ENCODE measurements at regions not wholly inside any gene's neighbourhood (a gene's known extent, or its start where the extent isn't known, plus 50 kb on each side); places are given as distances from the start of the nearest gene placed in this dataset.

GRCh38 chr12:124491310-124491709, 76.1 kb downstream of the NCOR2 start (continued):
- TF ChIP-seq, protein P1, sequence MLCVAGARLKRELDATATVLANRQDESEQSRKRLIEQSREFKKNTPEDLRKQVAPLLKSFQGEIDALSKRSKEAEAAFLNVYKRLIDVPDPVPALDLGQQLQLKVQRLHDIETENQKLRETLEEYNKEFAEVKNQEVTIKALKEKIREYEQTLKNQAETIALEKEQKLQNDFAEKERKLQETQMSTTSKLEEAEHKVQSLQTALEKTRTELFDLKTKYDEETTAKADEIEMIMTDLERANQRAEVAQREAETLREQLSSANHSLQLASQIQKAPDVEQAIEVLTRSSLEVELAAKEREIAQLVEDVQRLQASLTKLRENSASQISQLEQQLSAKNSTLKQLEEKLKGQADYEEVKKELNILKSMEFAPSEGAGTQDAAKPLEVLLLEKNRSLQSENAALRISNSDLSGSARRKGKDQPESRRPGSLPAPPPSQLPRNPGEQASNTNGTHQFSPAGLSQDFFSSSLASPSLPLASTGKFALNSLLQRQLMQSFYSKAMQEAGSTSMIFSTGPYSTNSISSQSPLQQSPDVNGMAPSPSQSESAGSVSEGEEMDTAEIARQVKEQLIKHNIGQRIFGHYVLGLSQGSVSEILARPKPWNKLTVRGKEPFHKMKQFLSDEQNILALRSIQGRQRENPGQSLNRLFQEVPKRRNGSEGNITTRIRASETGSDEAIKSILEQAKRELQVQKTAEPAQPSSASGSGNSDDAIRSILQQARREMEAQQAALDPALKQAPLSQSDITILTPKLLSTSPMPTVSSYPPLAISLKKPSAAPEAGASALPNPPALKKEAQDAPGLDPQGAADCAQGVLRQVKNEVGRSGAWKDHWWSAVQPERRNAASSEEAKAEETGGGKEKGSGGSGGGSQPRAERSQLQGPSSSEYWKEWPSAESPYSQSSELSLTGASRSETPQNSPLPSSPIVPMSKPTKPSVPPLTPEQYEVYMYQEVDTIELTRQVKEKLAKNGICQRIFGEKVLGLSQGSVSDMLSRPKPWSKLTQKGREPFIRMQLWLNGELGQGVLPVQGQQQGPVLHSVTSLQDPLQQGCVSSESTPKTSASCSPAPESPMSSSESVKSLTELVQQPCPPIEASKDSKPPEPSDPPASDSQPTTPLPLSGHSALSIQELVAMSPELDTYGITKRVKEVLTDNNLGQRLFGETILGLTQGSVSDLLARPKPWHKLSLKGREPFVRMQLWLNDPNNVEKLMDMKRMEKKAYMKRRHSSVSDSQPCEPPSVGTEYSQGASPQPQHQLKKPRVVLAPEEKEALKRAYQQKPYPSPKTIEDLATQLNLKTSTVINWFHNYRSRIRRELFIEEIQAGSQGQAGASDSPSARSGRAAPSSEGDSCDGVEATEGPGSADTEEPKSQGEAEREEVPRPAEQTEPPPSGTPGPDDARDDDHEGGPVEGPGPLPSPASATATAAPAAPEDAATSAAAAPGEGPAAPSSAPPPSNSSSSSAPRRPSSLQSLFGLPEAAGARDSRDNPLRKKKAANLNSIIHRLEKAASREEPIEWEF (IDR thresholded peaks at IDR 0.05; ENCODE audit: insufficient replicate concordance, low read depth, low read length), result no peak
- TF ChIP-seq SUZ12 (IDR thresholded peaks at IDR 0.05; ENCODE audit: unreplicated experiment) (no peak), MTA2 (IDR thresholded peaks at IDR 0.05; ENCODE audit: low read depth) (no peak), EED (IDR thresholded peaks at IDR 0.05; ENCODE audit: low read depth) (no peak), PAX8 (IDR thresholded peaks at IDR 0.05) (no peak)
- TF ChIP-seq, protein P2, sequence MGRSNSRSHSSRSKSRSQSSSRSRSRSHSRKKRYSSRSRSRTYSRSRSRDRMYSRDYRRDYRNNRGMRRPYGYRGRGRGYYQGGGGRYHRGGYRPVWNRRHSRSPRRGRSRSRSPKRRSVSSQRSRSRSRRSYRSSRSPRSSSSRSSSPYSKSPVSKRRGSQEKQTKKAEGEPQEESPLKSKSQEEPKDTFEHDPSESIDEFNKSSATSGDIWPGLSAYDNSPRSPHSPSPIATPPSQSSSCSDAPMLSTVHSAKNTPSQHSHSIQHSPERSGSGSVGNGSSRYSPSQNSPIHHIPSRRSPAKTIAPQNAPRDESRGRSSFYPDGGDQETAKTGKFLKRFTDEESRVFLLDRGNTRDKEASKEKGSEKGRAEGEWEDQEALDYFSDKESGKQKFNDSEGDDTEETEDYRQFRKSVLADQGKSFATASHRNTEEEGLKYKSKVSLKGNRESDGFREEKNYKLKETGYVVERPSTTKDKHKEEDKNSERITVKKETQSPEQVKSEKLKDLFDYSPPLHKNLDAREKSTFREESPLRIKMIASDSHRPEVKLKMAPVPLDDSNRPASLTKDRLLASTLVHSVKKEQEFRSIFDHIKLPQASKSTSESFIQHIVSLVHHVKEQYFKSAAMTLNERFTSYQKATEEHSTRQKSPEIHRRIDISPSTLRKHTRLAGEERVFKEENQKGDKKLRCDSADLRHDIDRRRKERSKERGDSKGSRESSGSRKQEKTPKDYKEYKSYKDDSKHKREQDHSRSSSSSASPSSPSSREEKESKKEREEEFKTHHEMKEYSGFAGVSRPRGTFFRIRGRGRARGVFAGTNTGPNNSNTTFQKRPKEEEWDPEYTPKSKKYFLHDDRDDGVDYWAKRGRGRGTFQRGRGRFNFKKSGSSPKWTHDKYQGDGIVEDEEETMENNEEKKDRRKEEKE (IDR thresholded peaks at IDR 0.05), result no peak

Measured in GM12878 (cell line).